ENCODE measurements at regions not wholly inside any gene's neighbourhood (a gene's known extent, or its start where the extent isn't known, plus 50 kb on each side); places are given as distances from the start of the nearest gene placed in this dataset.

DNA sequence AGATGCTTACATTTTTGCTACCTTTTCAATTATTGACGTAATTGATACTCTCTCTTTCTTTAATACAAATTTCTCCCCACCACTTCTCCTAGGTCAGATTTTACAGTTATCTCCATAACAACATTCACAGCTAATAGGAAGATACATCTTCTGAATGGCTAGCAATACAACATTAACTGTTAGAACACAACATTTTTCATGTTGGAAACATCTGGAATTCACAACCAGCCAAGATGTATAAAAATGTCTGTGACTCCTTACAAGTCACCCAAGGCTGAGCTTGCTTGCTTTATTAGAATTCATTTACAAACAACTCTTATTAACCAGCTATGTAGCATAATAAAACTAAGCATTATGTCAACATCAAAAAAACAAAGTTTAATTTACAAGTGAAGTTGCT, 81.0 kb upstream of the ROBO2 start:
- TF ChIP-seq, protein P1, sequence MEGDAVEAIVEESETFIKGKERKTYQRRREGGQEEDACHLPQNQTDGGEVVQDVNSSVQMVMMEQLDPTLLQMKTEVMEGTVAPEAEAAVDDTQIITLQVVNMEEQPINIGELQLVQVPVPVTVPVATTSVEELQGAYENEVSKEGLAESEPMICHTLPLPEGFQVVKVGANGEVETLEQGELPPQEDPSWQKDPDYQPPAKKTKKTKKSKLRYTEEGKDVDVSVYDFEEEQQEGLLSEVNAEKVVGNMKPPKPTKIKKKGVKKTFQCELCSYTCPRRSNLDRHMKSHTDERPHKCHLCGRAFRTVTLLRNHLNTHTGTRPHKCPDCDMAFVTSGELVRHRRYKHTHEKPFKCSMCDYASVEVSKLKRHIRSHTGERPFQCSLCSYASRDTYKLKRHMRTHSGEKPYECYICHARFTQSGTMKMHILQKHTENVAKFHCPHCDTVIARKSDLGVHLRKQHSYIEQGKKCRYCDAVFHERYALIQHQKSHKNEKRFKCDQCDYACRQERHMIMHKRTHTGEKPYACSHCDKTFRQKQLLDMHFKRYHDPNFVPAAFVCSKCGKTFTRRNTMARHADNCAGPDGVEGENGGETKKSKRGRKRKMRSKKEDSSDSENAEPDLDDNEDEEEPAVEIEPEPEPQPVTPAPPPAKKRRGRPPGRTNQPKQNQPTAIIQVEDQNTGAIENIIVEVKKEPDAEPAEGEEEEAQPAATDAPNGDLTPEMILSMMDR (IDR thresholded peaks at IDR 0.05), result no peak
- no peak for TF ChIP-seq POLR2AphosphoS5 (IDR thresholded peaks at IDR 0.05)
- TF ChIP-seq POLR2A (IDR thresholded peaks at IDR 0.05), result no peak
